ENCODE measurements at regions not wholly inside any gene's neighbourhood (a gene's known extent, or its start where the extent isn't known, plus 50 kb on each side); places are given as distances from the start of the nearest gene placed in this dataset.
A peak's percentile ranks its signal among the peaks of the same experiment; 100 is the strongest.

GRCh38 chr6:90372885-90373284 lies 76.2 kb upstream of the BACH2 start:
- H2AFZ ChIP-seq (ENCODE audit: low read depth): no peak overlapping the region
- H3K4me2 ChIP-seq: no peak overlapping the region
- H3K27me3 ChIP-seq (ENCODE audit: insufficient read depth, low read depth): no peaks in the 10 kb centered on the region
- H3K79me2 ChIP-seq (ENCODE audit: insufficient read depth, low read depth): no peaks in the 10 kb centered on the region
- no peaks in the 10 kb centered on the region for H3K36me3 ChIP-seq (ENCODE audit: insufficient read depth)
- H3K4me3 ChIP-seq (IDR thresholded peaks at IDR 0.05; ENCODE audit: insufficient read depth, low read depth, low read length): no peak overlapping the region
- H3K9ac ChIP-seq: no peak overlapping the region
- H4K20me1 ChIP-seq (ENCODE audit: insufficient read depth): no peaks in the 10 kb centered on the region
- H3K4me1 ChIP-seq (ENCODE audit: low read depth, poor library complexity, severe bottlenecking): peaks cover 33% of the 10 kb centered on the region
- TF ChIP-seq CTCF (conservative IDR thresholded peaks at IDR 0.05; ENCODE audit: low read depth, low read length): no peak
- H3K27ac ChIP-seq: no peak overlapping the region

GRCh38 chr6:90372450-90372849 lies 75.8 kb upstream of the BACH2 start:
- H3K36me3 ChIP-seq (ENCODE audit: insufficient read depth): no peaks in the 10 kb centered on the region
- H3K4me2 ChIP-seq: no peak overlapping the region
- no peaks in the 10 kb centered on the region for H3K79me2 ChIP-seq (ENCODE audit: insufficient read depth, low read depth)
- H3K4me3 ChIP-seq (IDR thresholded peaks at IDR 0.05; ENCODE audit: insufficient read depth, low read depth, low read length): no peak overlapping the region
- no peak for TF ChIP-seq CTCF (conservative IDR thresholded peaks at IDR 0.05; ENCODE audit: low read depth, low read length)
- no peaks in the 10 kb centered on the region for H4K20me1 ChIP-seq (ENCODE audit: insufficient read depth)
- H2AFZ ChIP-seq (ENCODE audit: low read depth): no peak overlapping the region
- no peaks in the 10 kb centered on the region for H3K27me3 ChIP-seq (ENCODE audit: insufficient read depth, low read depth)
- peaks cover 34% of the 10 kb centered on the region for H3K4me1 ChIP-seq (ENCODE audit: low read depth, poor library complexity, severe bottlenecking)
- no peak overlapping the region for H3K27ac ChIP-seq
- no peak overlapping the region for H3K9ac ChIP-seq

- no peaks in the 10 kb centered on the region for H4K20me1 ChIP-seq (ENCODE audit: insufficient read depth)
- no peak overlapping the region for H3K9ac ChIP-seq
- peaks cover 34% of the 10 kb centered on the region for H3K4me1 ChIP-seq (ENCODE audit: low read depth, poor library complexity, severe bottlenecking)
- H3K79me2 ChIP-seq (ENCODE audit: insufficient read depth, low read depth): no peaks in the 10 kb centered on the region
- H3K4me2 ChIP-seq: no peak overlapping the region
- no peak for TF ChIP-seq CTCF (conservative IDR thresholded peaks at IDR 0.05; ENCODE audit: low read depth, low read length)
- no peaks in the 10 kb centered on the region for H3K27me3 ChIP-seq (ENCODE audit: insufficient read depth, low read depth)
- H3K36me3 ChIP-seq (ENCODE audit: insufficient read depth): no peaks in the 10 kb centered on the region
- no peak overlapping the region for H2AFZ ChIP-seq (ENCODE audit: low read depth)
- no peak overlapping the region for H3K4me3 ChIP-seq (IDR thresholded peaks at IDR 0.05; ENCODE audit: insufficient read depth, low read depth, low read length)
- H3K27ac ChIP-seq: no peak overlapping the region
These were observed 73.9 kb upstream of the BACH2 start for GRCh38 chr6:90370493-90370959.

GRCh38 chr6:90369651-90370050 lies 73.0 kb upstream of the BACH2 start:
- Histone ChIP-seq H2AFZ (ENCODE audit: low read depth) (no peak overlapping the region), H3K4me1 (ENCODE audit: low read depth, poor library complexity, severe bottlenecking) (peaks cover 34% of the 10 kb centered on the region), H3K27me3 (ENCODE audit: insufficient read depth, low read depth) (no peaks in the 10 kb centered on the region), H3K9ac (no peak overlapping the region), H3K4me3 (IDR thresholded peaks at IDR 0.05; ENCODE audit: insufficient read depth, low read depth, low read length) (no peak overlapping the region), H3K27ac (peak overlapping the region; percentile 71), H3K36me3 (ENCODE audit: insufficient read depth) (no peaks in the 10 kb centered on the region), H4K20me1 (ENCODE audit: insufficient read depth) (no peaks in the 10 kb centered on the region), H3K4me2 (peak overlapping the region; percentile 70), H3K79me2 (ENCODE audit: insufficient read depth, low read depth) (no peaks in the 10 kb centered on the region)
- no peak for TF ChIP-seq CTCF (conservative IDR thresholded peaks at IDR 0.05; ENCODE audit: low read depth, low read length)
